Left lung (tissue), 4 donors: ENCODE measurements at regions not wholly inside any gene's neighbourhood (a gene's known extent, or its start where the extent isn't known, plus 50 kb on each side); places are given as distances from the start of the nearest gene placed in this dataset.
"Not testable (repeated sequence)": the region's sequence is repeated elsewhere in the genome, so short reads cannot be mapped to it uniquely, and the experiment has no call there.

Experiments
- ATAC-seq: fragments of 200-7000 bp; cut with Tn5 transposase; one replicate; pipeline ENCODE4 v1.9.1; 2020; ENCODE audit warnings: moderate library complexity
- DNase-seq, 4 donors: peaks; one replicate each; pipeline ENCODE4 v3.0.0-alpha.2; 2013 to 2020
- H3K27ac ChIP-seq, 2 donors: fragments of 200-600 bp; sonication (generic) in 1 of 2; one replicate each; pipeline versions ENCODE4 v1.5.0 to v1.8.0; 2020 to 2021
- H3K27me3 ChIP-seq, 2 donors: fragments of 200-600 bp; sonication (generic) in 1 of 2; one replicate each; pipeline versions ENCODE4 v1.5.0 to v1.8.0; 2020 to 2021
- H3K36me3 ChIP-seq, 2 donors: fragments of 200-600 bp; sonication (generic) in 1 of 2; one replicate each; pipeline versions ENCODE4 v1.5.0 to v1.8.0; 2020 to 2021
- H3K4me1 ChIP-seq, 2 donors: fragments of 200-600 bp; one replicate each; pipeline ENCODE4 v1.8.0; 2021
- H3K4me3 ChIP-seq, 2 donors: fragments of 200-600 bp; sonication (generic) in 1 of 2; one replicate each; pipeline versions ENCODE4 v1.5.0 to v1.8.0; 2020 to 2021; ENCODE audit warnings: mild to moderate bottlenecking in 1 of 2
- H3K9me3 ChIP-seq, 2 donors: fragments of 200-600 bp; sonication (generic) in 1 of 2; one replicate each; pipeline versions ENCODE4 v1.5.0 to v1.8.0; 2020 to 2021
- intact Hi-C, 2 donors: fragments of 100-400 bp; cut with DNase I; formaldehyde crosslinking; loops; one replicate each; pipeline versions ENCODE4 v1.11.2 to v1.14.2; 2022
- TF ChIP-seq, protein P1 (sequence below), 2 donors: fragments of 200-600 bp; sonication (generic) in 1 of 2; IDR thresholded peaks; one replicate each; pipeline versions ENCODE4 v1.5.0 to v1.8.0; 2021; ENCODE audit warnings: antibody characterized with exemption in 2 of 2
- donor health status: DM: no; HTN: yes; CAD: no.
- donor health status: DM: no; HTN: no; CAD: no.

GRCh38 chr12:88684170-88684569, 103.9 kb upstream of the KITLG start:
- intact Hi-C loops = no loop called here
- no peaks in the 10 kb centered on the region for H3K9me3 ChIP-seq
- no peaks in the 10 kb centered on the region for H3K36me3 ChIP-seq
- no peak for DNase-seq
- TF ChIP-seq, protein P1, sequence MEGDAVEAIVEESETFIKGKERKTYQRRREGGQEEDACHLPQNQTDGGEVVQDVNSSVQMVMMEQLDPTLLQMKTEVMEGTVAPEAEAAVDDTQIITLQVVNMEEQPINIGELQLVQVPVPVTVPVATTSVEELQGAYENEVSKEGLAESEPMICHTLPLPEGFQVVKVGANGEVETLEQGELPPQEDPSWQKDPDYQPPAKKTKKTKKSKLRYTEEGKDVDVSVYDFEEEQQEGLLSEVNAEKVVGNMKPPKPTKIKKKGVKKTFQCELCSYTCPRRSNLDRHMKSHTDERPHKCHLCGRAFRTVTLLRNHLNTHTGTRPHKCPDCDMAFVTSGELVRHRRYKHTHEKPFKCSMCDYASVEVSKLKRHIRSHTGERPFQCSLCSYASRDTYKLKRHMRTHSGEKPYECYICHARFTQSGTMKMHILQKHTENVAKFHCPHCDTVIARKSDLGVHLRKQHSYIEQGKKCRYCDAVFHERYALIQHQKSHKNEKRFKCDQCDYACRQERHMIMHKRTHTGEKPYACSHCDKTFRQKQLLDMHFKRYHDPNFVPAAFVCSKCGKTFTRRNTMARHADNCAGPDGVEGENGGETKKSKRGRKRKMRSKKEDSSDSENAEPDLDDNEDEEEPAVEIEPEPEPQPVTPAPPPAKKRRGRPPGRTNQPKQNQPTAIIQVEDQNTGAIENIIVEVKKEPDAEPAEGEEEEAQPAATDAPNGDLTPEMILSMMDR (IDR thresholded peaks at IDR 0.05) = no peak
- no peak for ATAC-seq
- no peak overlapping the region for H3K27ac ChIP-seq
- H3K4me1 ChIP-seq = no peaks in the 10 kb centered on the region
- no peak overlapping the region for H3K4me3 ChIP-seq
- H3K27me3 ChIP-seq = no peaks in the 10 kb centered on the region

DNA sequence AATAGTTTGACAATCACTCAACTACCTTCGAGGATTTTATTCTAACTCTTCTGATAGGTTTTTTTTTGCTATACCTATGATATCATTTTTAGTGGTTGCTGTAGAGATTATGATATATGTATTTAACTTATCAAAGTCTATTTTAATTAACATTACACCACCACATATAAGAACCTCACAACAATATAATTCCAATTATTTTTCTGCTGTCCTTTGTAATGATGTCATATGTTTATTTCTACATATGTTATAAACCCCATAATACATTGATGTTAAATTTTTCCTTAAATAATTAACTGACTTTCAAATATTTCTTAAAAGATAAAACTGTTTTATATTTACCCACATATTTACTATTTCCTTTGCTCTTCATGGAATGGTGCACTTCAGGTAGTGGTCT, 103.4 kb upstream of the KITLG start:
- H3K36me3 ChIP-seq = no peaks in the 10 kb centered on the region
- no peak overlapping the region for H3K27ac ChIP-seq
- H3K27me3 ChIP-seq = no peaks in the 10 kb centered on the region
- TF ChIP-seq, protein P1 (IDR thresholded peaks at IDR 0.05) = no peak
- no peaks in the 10 kb centered on the region for H3K9me3 ChIP-seq
- intact Hi-C loops = no loop called here
- no peaks in the 10 kb centered on the region for H3K4me1 ChIP-seq
- no peak overlapping the region for H3K4me3 ChIP-seq
- DNase-seq = no peak
- no peak for ATAC-seq

- Histone ChIP-seq H3K4me3 (no peak overlapping the region), H3K36me3 (no peaks in the 10 kb centered on the region), H3K9me3 (no peaks in the 10 kb centered on the region), H3K27ac (no peak overlapping the region), H3K4me1 (no peaks in the 10 kb centered on the region), H3K27me3 (no peaks in the 10 kb centered on the region)
- DNase-seq = peak in 1 of 4 donors; percentile 35
- ATAC-seq = no peak
- TF ChIP-seq, protein P1 (IDR thresholded peaks at IDR 0.05) = no peak
- intact Hi-C loops = no loop called here
Measured at GRCh38 chr12:88681271-88681670, 101.0 kb upstream of the KITLG start.

GRCh38 chr12:88677464-88677863, 97.2 kb upstream of the KITLG start:
- TF ChIP-seq, protein P1 (IDR thresholded peaks at IDR 0.05) = no peak
- H3K27me3 ChIP-seq = no peaks in the 10 kb centered on the region
- intact Hi-C loops = no loop called here
- no peaks in the 10 kb centered on the region for H3K36me3 ChIP-seq
- H3K4me1 ChIP-seq = no peaks in the 10 kb centered on the region
- H3K9me3 ChIP-seq = no peaks in the 10 kb centered on the region
- H3K27ac ChIP-seq = no peak overlapping the region
- DNase-seq = no peak
- no peak overlapping the region for H3K4me3 ChIP-seq
- ATAC-seq = no peak

GRCh38 chr12:88667615-88668014, 87.3 kb upstream of the KITLG start:
- peak in 1 of 4 donors; percentile 19 for DNase-seq
- H3K4me1 ChIP-seq, ATAC-seq, H3K27ac ChIP-seq, H3K27me3 ChIP-seq, H3K9me3 ChIP-seq, H3K4me3 ChIP-seq, intact Hi-C loops, H3K36me3 ChIP-seq: not testable (repeated sequence)

DNA sequence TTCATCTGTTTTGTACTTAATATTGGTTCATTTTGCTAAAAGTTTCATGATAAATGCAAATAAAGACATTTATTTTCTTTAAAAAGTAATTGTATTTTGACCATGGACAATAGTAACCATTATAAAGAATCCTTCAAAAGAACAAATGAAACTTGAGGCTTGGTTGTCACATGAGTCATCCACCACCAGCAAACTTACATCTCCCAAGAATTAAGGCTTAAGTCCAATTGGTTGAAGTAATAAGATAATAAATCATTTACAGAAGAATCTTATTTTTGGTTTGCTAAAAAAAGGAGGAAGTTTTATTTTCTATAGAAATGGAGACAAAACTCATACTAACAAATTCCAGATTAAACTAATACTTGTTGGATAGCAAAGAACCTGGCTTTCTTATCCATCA, 84.8 kb upstream of the KITLG start:
- H3K4me3 ChIP-seq = no peak overlapping the region
- no peaks in the 10 kb centered on the region for H3K4me1 ChIP-seq
- H3K9me3 ChIP-seq = peaks cover 0 to 2% of the 10 kb centered on the region in 2 donors
- no peaks in the 10 kb centered on the region for H3K27me3 ChIP-seq
- no peak for DNase-seq
- H3K27ac ChIP-seq = no peak overlapping the region
- no peaks in the 10 kb centered on the region for H3K36me3 ChIP-seq
- TF ChIP-seq, protein P1 (IDR thresholded peaks at IDR 0.05) = no peak
- no peak for ATAC-seq
- intact Hi-C loops = no loop called here
